IMR-90 (cell line): ENCODE measurements at regions not wholly inside any gene's neighbourhood (a gene's known extent, or its start where the extent isn't known, plus 50 kb on each side); places are given as distances from the start of the nearest gene placed in this dataset.

Source experiments
- ATAC-seq: fragments of 200-7000 bp; cut with Tn5 transposase; 2 replicates; pipeline ENCODE4 v1.9.1; 2020; ENCODE audit warnings: low read depth, mild to moderate bottlenecking, moderate library complexity
- BruUV-seq: library from RNA; stranded (reverse); fragments of 400-500 nt; replicated peaks from 2 replicates; lab custom pipeline; 2021; lab: Mats Ljungman, UMichigan
- CTCF ChIA-PET: fragments of 300-600 bp; formaldehyde crosslinking; extraction: SDS; loops from one replicate; lab custom pipeline; 2021; ENCODE audit warnings: antibody characterized with exemption; lab: Yijun Ruan, JAX
- POLR2A ChIA-PET: fragments of 300-600 bp; sonication (Branson Sonifier 250); formaldehyde crosslinking; loops from one replicate; lab custom pipeline; 2022; ENCODE audit warnings: antibody characterized with exemption; ENCODE audit not compliant: unreplicated experiment; lab: Charles Lee
- DNase-seq: peaks from one replicate; pipeline ENCODE4 v3.0.0; 2013
- H2AFZ ChIP-seq: replicated peaks from 2 replicates; pipeline ENCODE3; 2013; ENCODE audit warnings: low read length, mild to moderate bottlenecking; ENCODE audit not compliant: poor library complexity
- H2AK5ac ChIP-seq: 2 replicates; pipeline ENCODE4 v1.6.1; 2013; ENCODE audit warnings: low read depth, low read length, inconsistent platforms
- H2AK9ac ChIP-seq: replicated peaks from 2 replicates; pipeline ENCODE3; 2013; ENCODE audit warnings: mild to moderate bottlenecking, low read depth, low read length, moderate library complexity; ENCODE audit not compliant: poor library complexity
- H2BK120ac ChIP-seq: 2 replicates; pipeline ENCODE4 v1.6.1; 2013; ENCODE audit warnings: low read depth, low read length, inconsistent platforms
- H2BK15ac ChIP-seq: 3 replicates; pipeline ENCODE4 v1.6.1; 2013; ENCODE audit warnings: low read depth, low read length, inconsistent platforms
- H2BK20ac ChIP-seq: 2 replicates; pipeline ENCODE4 v1.6.1; 2013; ENCODE audit warnings: low read depth, mild to moderate bottlenecking, inconsistent platforms, low read length, moderate library complexity
- H2BK5ac ChIP-seq: 2 replicates; pipeline ENCODE4 v1.6.1; 2013; ENCODE audit warnings: mild to moderate bottlenecking, low read depth, low read length, inconsistent platforms; ENCODE audit not compliant: poor library complexity, severe bottlenecking
- H3K14ac ChIP-seq: replicated peaks from 2 replicates; pipeline ENCODE4 v1.6.1; 2013; ENCODE audit warnings: low read depth, low read length, inconsistent platforms
- H3K18ac ChIP-seq: 2 replicates; pipeline ENCODE4 v1.6.1; 2013; ENCODE audit warnings: low read depth, low read length, control low read depth
- H3K23ac ChIP-seq: 2 replicates; pipeline ENCODE4 v1.6.1; 2013; ENCODE audit warnings: low read depth, low read length, inconsistent platforms
- H3K27ac ChIP-seq: 2 replicates; pipeline ENCODE4 v1.5.1; 2013; ENCODE audit warnings: mild to moderate bottlenecking, control low read depth, low read length; ENCODE audit not compliant: insufficient read depth
- H3K27me3 ChIP-seq: 2 replicates; pipeline ENCODE4 v1.6.1; 2013; ENCODE audit warnings: low read length; ENCODE audit not compliant: control insufficient read depth, insufficient read depth
- H3K36me3 ChIP-seq: 2 replicates; pipeline ENCODE4 v1.6.1; 2013; ENCODE audit warnings: low read length, mixed read lengths; ENCODE audit not compliant: control insufficient read depth, insufficient read depth
- H3K4ac ChIP-seq: 2 replicates; pipeline ENCODE4 v1.6.1; 2013; ENCODE audit warnings: low read depth, low read length, inconsistent platforms
- H3K4me1 ChIP-seq: 2 replicates; pipeline ENCODE4 v1.6.1; 2013; ENCODE audit warnings: low read length, mixed read lengths; ENCODE audit not compliant: control insufficient read depth, insufficient read depth
- H3K4me2 ChIP-seq: 2 replicates; pipeline ENCODE4 v1.6.1; 2013; ENCODE audit warnings: low read depth, mild to moderate bottlenecking, control low read depth, low read length, moderate library complexity
- H3K4me3 ChIP-seq: 2 replicates; pipeline ENCODE4 v1.5.1; 2013; ENCODE audit warnings: low read depth, mild to moderate bottlenecking, control low read depth, low read length, moderate library complexity; ENCODE audit not compliant: insufficient read depth
- H3K56ac ChIP-seq: 2 replicates; pipeline ENCODE4 v1.6.1; 2013; ENCODE audit warnings: low read length, inconsistent platforms; ENCODE audit not compliant: insufficient read depth; ENCODE audit errors: extremely low read depth
- H3K79me1 ChIP-seq, 2 experiments: 2 replicates each; pipeline ENCODE4 v1.6.1; 2013; ENCODE audit warnings: low read length in 2 of 2, inconsistent platforms in 1 of 2, low read depth in 1 of 2
- H3K9ac ChIP-seq: 2 replicates; pipeline ENCODE4 v1.6.1; 2013; ENCODE audit warnings: low read depth, low read length, control low read depth
- H3K9me1 ChIP-seq: 2 replicates; pipeline ENCODE4 v1.6.1; 2013; ENCODE audit warnings: low read length, inconsistent platforms; ENCODE audit not compliant: insufficient read depth
- H3K9me3 ChIP-seq: 2 replicates; pipeline ENCODE4 v1.6.1; 2013; ENCODE audit warnings: low read length; ENCODE audit not compliant: control insufficient read depth, insufficient read depth
- H4K20me1 ChIP-seq: 2 replicates; pipeline ENCODE4 v1.6.1; 2013; ENCODE audit warnings: low read length, inconsistent platforms; ENCODE audit not compliant: insufficient read depth
- H4K5ac ChIP-seq: 2 replicates; pipeline ENCODE4 v1.6.1; 2013; ENCODE audit warnings: mild to moderate bottlenecking, low read depth, low read length, control low read depth
- H4K8ac ChIP-seq, 2 experiments: 2 replicates each; pipeline ENCODE4 v1.6.1; 2013; ENCODE audit warnings: low read depth in 2 of 2, low read length in 2 of 2, control low read depth in 1 of 2, inconsistent platforms in 1 of 2
- H4K91ac ChIP-seq: 2 replicates; pipeline ENCODE4 v1.6.1; 2013; ENCODE audit warnings: low read depth, low read length, inconsistent platforms; ENCODE audit not compliant: insufficient read depth
- BHLHE40 ChIP-seq: fragments of 150-350 bp; IDR thresholded peaks from 2 replicates; pipeline ENCODE4 v1.6.1; 2016; ENCODE audit warnings: mild to moderate bottlenecking, low read depth, low read length
- CEBPB ChIP-seq: IDR thresholded peaks from 2 replicates; pipeline ENCODE4 v1.6.1; 2012; ENCODE audit warnings: low read depth, low read length, improper control_type of control experiment
- CHD1 ChIP-seq: IDR thresholded peaks from 2 replicates; pipeline ENCODE4 v1.6.1; 2012; ENCODE audit warnings: low read depth, low read length, improper control_type of control experiment
- CTCF ChIP-seq: conservative IDR thresholded peaks from 2 replicates; pipeline ENCODE4 v1.5.1; 2012; ENCODE audit warnings: mild to moderate bottlenecking, low read depth, low read length, improper control_type of control experiment
- FOS ChIP-seq: fragments of 150-350 bp; IDR thresholded peaks from 2 replicates; pipeline ENCODE4 v1.6.1; 2016; ENCODE audit warnings: low read depth, low read length
- MAFK ChIP-seq: IDR thresholded peaks from 2 replicates; pipeline ENCODE4 v1.6.1; 2012; ENCODE audit warnings: low read depth, low read length, improper control_type of control experiment
- MAZ ChIP-seq: IDR thresholded peaks from 2 replicates; pipeline ENCODE4 v1.6.1; 2012; ENCODE audit warnings: low read depth, mild to moderate bottlenecking, low read length, improper control_type of control experiment, moderate library complexity, borderline replicate concordance
- MXI1 ChIP-seq: IDR thresholded peaks from 2 replicates; pipeline ENCODE4 v1.6.1; 2012; ENCODE audit warnings: low read depth, mild to moderate bottlenecking, low read length, moderate library complexity, borderline replicate concordance
- NFE2L2 ChIP-seq: fragments of 150-350 bp; IDR thresholded peaks from 2 replicates; pipeline ENCODE4 v1.6.1; 2016; ENCODE audit warnings: low read depth, mild to moderate bottlenecking, low read length
- POLR2A ChIP-seq: IDR thresholded peaks from 2 replicates; pipeline ENCODE4 v1.6.1; 2012; ENCODE audit warnings: mild to moderate bottlenecking, low read depth, low read length
- RAD21 ChIP-seq: IDR thresholded peaks from 2 replicates; pipeline ENCODE4 v1.6.1; 2012; ENCODE audit warnings: low read length, improper control_type of control experiment
- RFX5 ChIP-seq: IDR thresholded peaks from 2 replicates; pipeline ENCODE4 v1.8.0; 2012; ENCODE audit warnings: low read depth, mild to moderate bottlenecking, low read length, moderate library complexity
- SMC3 ChIP-seq: fragments of 150-350 bp; IDR thresholded peaks from 2 replicates; pipeline ENCODE4 v1.6.1; 2016; ENCODE audit warnings: low read depth, mild to moderate bottlenecking, antibody characterized with exemption, low read length, moderate library complexity
- USF2 ChIP-seq: fragments of 150-350 bp; IDR thresholded peaks from 2 replicates; pipeline ENCODE4 v1.6.1; 2017; ENCODE audit warnings: mild to moderate bottlenecking, antibody characterized with exemption, low read length, low read depth
- WGBS, 2 experiments: methylation state at CpG; one replicate each; pipeline versions ENCODE4 v1.1.5 to v1.1.7; 2013; ENCODE audit warnings: missing lambda C conversion rate in 2 of 2; ENCODE audit not compliant: insufficient read length in 1 of 2; ENCODE audit errors: extremely low coverage in 2 of 2; 5-methylcytosine and 5-hydroxymethylcytosine counted together
- dilution Hi-C: fragments of 300-500 bp; cut with HindIII; formaldehyde crosslinking; loops from one replicate; pipeline ENCODE4 v1.14.3; 2018; ENCODE audit warnings: low sequenced_read_pairs; ENCODE audit not compliant: unreplicated experiment
- in situ Hi-C: fragments of 300-500 bp; cut with MboI; formaldehyde crosslinking; loops from 3 replicates; pipeline ENCODE4 v1.14.3; 2019; ENCODE audit warnings: low sequenced_read_pairs, inconsistent platforms, mixed read lengths
- intact Hi-C: fragments of 100-400 bp; cut with micrococcal nuclease; formaldehyde crosslinking; loops from 2 replicates; pipeline ENCODE4 v1.10.0; 2022

- dilution Hi-C loops, result no loop called here
- no peak overlapping the region for H4K91ac ChIP-seq
- ATAC-seq, result no peak
- no peaks in the 10 kb centered on the region for H3K4me1 ChIP-seq
- H2BK20ac ChIP-seq, result no peak overlapping the region
- no peak overlapping the region for H2AK5ac ChIP-seq
- peaks cover 11% of the 10 kb centered on the region for H3K9me3 ChIP-seq
- in situ Hi-C loops, result no loop called here
- H3K56ac ChIP-seq, result no peak overlapping the region
- intact Hi-C loops, result no loop called here
- no TSS peak for BruUV-seq
- POLR2A ChIA-PET, result no interaction called here
- CTCF ChIA-PET, result no interaction called here
- no peak overlapping the region for H3K14ac ChIP-seq
- no peak overlapping the region for H3K27ac ChIP-seq
- no peak overlapping the region for H2BK15ac ChIP-seq
- no peak for TF ChIP-seq CHD1
- no peak for TF ChIP-seq USF2
- no peak for TF ChIP-seq NFE2L2
- no peak for TF ChIP-seq MAZ
- no peak for TF ChIP-seq MXI1
- no peak for TF ChIP-seq CEBPB
- no peak for TF ChIP-seq POLR2A
- TF ChIP-seq CTCF, result no peak
- TF ChIP-seq BHLHE40, result no peak
- no peak for TF ChIP-seq FOS
- TF ChIP-seq SMC3, result no peak
- no peak for TF ChIP-seq MAFK
- no peak for TF ChIP-seq RFX5
- TF ChIP-seq RAD21, result no peak
- H3K4me2 ChIP-seq, result no peak overlapping the region
- no peak overlapping the region for H2AFZ ChIP-seq
- no peak for DNase-seq
- H3K9ac ChIP-seq, result no peak overlapping the region
- H4K5ac ChIP-seq, result no peak overlapping the region
- H3K4me3 ChIP-seq, result no peak overlapping the region
- no peak overlapping the region for H3K4ac ChIP-seq
- H3K79me1 ChIP-seq, result no peaks in the 10 kb centered on the region
- no peak overlapping the region for H3K23ac ChIP-seq
- no peak overlapping the region for H2BK5ac ChIP-seq
- no peaks in the 10 kb centered on the region for H3K36me3 ChIP-seq
- no peak overlapping the region for H2AK9ac ChIP-seq
- no peak overlapping the region for H4K8ac ChIP-seq
- no peak overlapping the region for H2BK120ac ChIP-seq
- no CpG with 5 or more reads among the region's 2 CpGs for WGBS, 2 experiments
- no peaks in the 10 kb centered on the region for H3K27me3 ChIP-seq
- H3K9me1 ChIP-seq, result no peaks in the 10 kb centered on the region
- no peak overlapping the region for H3K18ac ChIP-seq
- no peaks in the 10 kb centered on the region for H4K20me1 ChIP-seq
Observed at GRCh38 chr14:25436288-25436875, 386.4 kb upstream of the STXBP6 start.
